Psoas muscle (tissue), 7 donors: ENCODE measurements at regions not wholly inside any gene's neighbourhood (a gene's known extent, or its start where the extent isn't known, plus 50 kb on each side); places are given as distances from the start of the nearest gene placed in this dataset.

Source experiments
- ATAC-seq, 4 donors: fragments of 200-7000 bp; cut with Tn5 transposase; one replicate each; pipeline ENCODE4 v1.9.1; 2020; ENCODE audit warnings: moderate library complexity in 3 of 4, mild to moderate bottlenecking in 2 of 4
- DNase-seq, 2 donors: peaks; one replicate each; pipeline ENCODE4 v3.0.0-alpha.2; 2020
- H3K27ac ChIP-seq: fragments of 200-600 bp; one replicate; pipeline ENCODE4 v1.8.0; 2022
- H3K27me3 ChIP-seq, 3 donors: fragments of 200-600 bp in 1 of 3; one replicate each; pipeline versions ENCODE4 v1.6.1 to v1.8.0; 2013 to 2022; ENCODE audit warnings: low read length in 2 of 3, mild to moderate bottlenecking in 2 of 3, moderate library complexity in 1 of 3; ENCODE audit not compliant: insufficient read depth in 3 of 3
- H3K36me3 ChIP-seq, 2 donors: fragments of 200-600 bp in 1 of 2; one replicate each; pipeline versions ENCODE4 v1.6.1 to v1.8.0; 2013 to 2022; ENCODE audit warnings: low read depth in 1 of 2, mild to moderate bottlenecking in 1 of 2, moderate library complexity in 1 of 2; ENCODE audit not compliant: insufficient read depth in 1 of 2
- H3K4me1 ChIP-seq: fragments of 200-600 bp; one replicate; pipeline ENCODE4 v1.8.0; 2022
- H3K4me3 ChIP-seq: fragments of 200-600 bp; one replicate; pipeline ENCODE4 v1.8.0; 2022; ENCODE audit warnings: mild to moderate bottlenecking
- H3K9me3 ChIP-seq: fragments of 200-600 bp; one replicate; pipeline ENCODE4 v1.8.0; 2022
- WGBS, 3 donors: extraction: QIAGEN DNeasy Blood & Tissue Kit; methylation state at CpG; one replicate each; pipeline versions ENCODE4 v1.1.6 to v1.1.7; 2013; 5-methylcytosine and 5-hydroxymethylcytosine counted together
- intact Hi-C, 2 donors: fragments of 100-400 bp; cut with DNase I; formaldehyde crosslinking; loops; one replicate each; pipeline versions ENCODE4 v1.11.0 to v1.14.2; 2022
- TF ChIP-seq, protein P1 (sequence below): fragments of 200-600 bp; IDR thresholded peaks from one replicate; pipeline ENCODE4 v1.8.0; 2022; ENCODE audit warnings: antibody characterized with exemption
- donor health status: healthy with polysubstance abuse.
- donor health status: DM: no; HTN: no; CAD: no; lungs with moderate emphysema.
- donor health status: Bipolar disorder and iron deficiency.
- donor health status: healthy.
- donor health status: DM: yes; HTN: yes; CAD: no.
- donor health status: DM: no; HTN: no; CAD: no.
- donor health status: DM: yes; HTN: yes; CAD: no.

DNA sequence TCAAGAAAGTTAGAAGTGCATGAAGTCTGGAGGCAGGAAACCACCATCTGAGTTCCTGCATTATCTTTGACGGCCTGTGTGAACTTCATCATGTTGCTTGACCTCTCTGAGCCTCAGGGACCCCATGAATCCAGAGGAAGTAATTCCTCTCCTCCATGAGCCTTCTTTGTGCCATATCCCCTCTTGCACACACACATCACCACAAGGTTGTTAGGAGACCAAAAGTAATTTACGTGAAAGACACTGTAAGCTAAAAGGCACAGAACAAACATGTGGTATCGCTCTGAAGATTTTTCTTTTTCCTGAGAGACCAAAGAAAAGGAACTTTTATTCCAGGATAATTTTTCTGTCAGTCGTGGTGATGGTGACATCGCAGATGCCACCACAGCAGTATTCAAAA, 55.9 kb upstream of the BCL6 start:
- DNase-seq (no peak), ATAC-seq (no peak)
- Histone ChIP-seq H3K4me1 (no peaks in the 10 kb centered on the region), H3K27ac (no peak overlapping the region), H3K36me3 (no peaks in the 10 kb centered on the region), H3K4me3 (no peak overlapping the region), H3K9me3 (no peaks in the 10 kb centered on the region), H3K27me3 (no peaks in the 10 kb centered on the region)
- 67 to 75% (median 70%) methylated on average over 5 of the region's 5 CpGs for WGBS, 3 donors
- intact Hi-C loops: no loop called here
- TF ChIP-seq, protein P1, sequence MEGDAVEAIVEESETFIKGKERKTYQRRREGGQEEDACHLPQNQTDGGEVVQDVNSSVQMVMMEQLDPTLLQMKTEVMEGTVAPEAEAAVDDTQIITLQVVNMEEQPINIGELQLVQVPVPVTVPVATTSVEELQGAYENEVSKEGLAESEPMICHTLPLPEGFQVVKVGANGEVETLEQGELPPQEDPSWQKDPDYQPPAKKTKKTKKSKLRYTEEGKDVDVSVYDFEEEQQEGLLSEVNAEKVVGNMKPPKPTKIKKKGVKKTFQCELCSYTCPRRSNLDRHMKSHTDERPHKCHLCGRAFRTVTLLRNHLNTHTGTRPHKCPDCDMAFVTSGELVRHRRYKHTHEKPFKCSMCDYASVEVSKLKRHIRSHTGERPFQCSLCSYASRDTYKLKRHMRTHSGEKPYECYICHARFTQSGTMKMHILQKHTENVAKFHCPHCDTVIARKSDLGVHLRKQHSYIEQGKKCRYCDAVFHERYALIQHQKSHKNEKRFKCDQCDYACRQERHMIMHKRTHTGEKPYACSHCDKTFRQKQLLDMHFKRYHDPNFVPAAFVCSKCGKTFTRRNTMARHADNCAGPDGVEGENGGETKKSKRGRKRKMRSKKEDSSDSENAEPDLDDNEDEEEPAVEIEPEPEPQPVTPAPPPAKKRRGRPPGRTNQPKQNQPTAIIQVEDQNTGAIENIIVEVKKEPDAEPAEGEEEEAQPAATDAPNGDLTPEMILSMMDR: no peak

DNA sequence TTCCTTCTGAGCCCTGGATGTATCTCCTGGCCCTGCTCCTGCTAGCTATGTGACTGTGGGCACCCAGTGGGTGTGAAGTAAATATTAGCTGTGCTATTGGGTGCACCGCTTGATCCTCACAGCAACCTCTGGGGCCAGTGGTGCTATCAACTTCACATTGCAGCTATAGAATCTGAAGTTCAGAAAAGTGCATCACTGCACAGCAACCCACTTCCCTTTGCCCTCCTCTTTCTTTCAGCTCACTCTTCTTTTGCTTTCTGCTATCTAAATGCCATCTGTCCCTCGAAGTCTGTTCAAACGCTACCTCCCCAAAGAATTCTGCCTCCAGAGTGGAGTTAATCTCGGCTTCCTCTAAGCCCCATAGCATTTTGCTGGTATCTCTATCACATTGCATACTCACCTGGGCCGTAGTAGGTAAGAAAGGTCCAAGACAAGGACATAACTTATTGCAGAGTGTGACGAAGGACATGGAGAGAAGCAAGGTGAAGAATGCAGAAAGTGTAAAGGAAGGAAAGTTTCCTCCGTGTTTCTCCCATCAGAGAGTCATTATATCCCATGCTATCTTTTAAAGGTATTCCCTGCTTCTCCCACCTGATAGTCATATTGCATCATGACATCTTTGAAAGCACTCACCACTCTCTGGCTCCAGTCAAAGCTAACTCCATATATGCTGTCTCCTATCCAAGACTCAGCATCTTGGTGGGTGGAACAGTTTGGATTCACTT, 57.1 kb upstream of the BCL6 start:
- intact Hi-C loops: no loop called here
- Histone ChIP-seq H3K27ac (no peak overlapping the region), H3K27me3 (no peaks in the 10 kb centered on the region), H3K9me3 (no peaks in the 10 kb centered on the region), H3K4me3 (no peak overlapping the region), H3K4me1 (no peaks in the 10 kb centered on the region), H3K36me3 (no peaks in the 10 kb centered on the region)
- ATAC-seq (no peak), DNase-seq (no peak)
- WGBS, 3 donors: 86 to 91% (median 87%) methylated on average over 7 of the region's 7 CpGs
- TF ChIP-seq, protein P1: no peak

GRCh38 chr3:187802928-187803259, 57.6 kb upstream of the BCL6 start:
- ATAC-seq: no peak
- no peaks in the 10 kb centered on the region for H3K4me1 ChIP-seq
- H3K4me3 ChIP-seq: no peak overlapping the region
- TF ChIP-seq, protein P1: no peak
- H3K36me3 ChIP-seq: no peaks in the 10 kb centered on the region
- H3K27ac ChIP-seq: no peak overlapping the region
- no peaks in the 10 kb centered on the region for H3K9me3 ChIP-seq
- intact Hi-C loops: no loop called here
- DNase-seq: no peak
- WGBS, 3 donors: 93 to 98% (median 96%) methylated on average over 9 of the region's 9 CpGs
- no peaks in the 10 kb centered on the region for H3K27me3 ChIP-seq

DNA sequence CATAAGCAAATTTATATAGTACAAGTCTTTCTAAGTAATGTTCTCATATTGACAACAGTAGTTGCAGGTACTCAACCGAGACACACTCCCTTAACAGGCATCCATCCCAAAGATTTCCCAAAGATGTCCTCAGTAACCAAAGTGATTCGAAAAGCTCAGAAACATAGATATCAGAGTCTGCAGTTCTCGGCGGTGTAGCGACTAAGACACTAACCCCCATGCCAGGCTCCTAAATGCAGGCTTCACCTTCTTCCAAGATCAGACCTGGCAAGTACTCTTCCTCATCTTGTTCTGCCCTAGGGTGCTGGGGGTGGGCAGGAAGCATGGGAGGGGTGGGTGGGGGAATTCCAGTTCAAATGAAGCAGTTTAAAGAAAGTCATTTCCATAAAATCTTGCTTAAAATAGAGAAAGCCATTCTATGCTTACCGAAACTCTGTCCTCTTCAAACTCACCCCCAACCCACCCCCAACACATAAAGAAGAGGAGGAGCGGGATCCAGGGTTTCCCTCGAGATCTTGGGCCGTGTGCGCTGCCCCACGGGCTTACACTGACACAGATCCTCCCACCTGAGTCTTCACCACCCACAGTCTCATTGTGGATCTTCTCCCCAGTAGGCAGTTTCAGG, 59.0 kb upstream of the BCL6 start:
- ATAC-seq (no peak), DNase-seq (no peak)
- no peaks in the 10 kb centered on the region for H3K36me3 ChIP-seq
- no peak overlapping the region for H3K27ac ChIP-seq
- H3K4me1 ChIP-seq: no peaks in the 10 kb centered on the region
- WGBS, 3 donors: 87% methylated on average over 11 of the region's 11 CpGs
- TF ChIP-seq, protein P1: no peak
- H3K4me3 ChIP-seq: no peak overlapping the region
- H3K27me3 ChIP-seq: no peaks in the 10 kb centered on the region
- intact Hi-C loops: no loop called here
- H3K9me3 ChIP-seq: no peaks in the 10 kb centered on the region

GRCh38 chr3:187804745-187805121, 59.5 kb upstream of the BCL6 start:
- DNase-seq (no peak), ATAC-seq (no peak)
- intact Hi-C loops: no loop called here
- Histone ChIP-seq H3K4me3 (no peak overlapping the region), H3K27me3 (no peaks in the 10 kb centered on the region), H3K4me1 (no peaks in the 10 kb centered on the region), H3K27ac (no peak overlapping the region), H3K9me3 (no peaks in the 10 kb centered on the region), H3K36me3 (no peaks in the 10 kb centered on the region)
- 68 to 78% (median 78%) methylated on average over 7 of the region's 7 CpGs for WGBS, 3 donors
- TF ChIP-seq, protein P1: no peak
